ENCODE measurements at regions not wholly inside any gene's neighbourhood (a gene's known extent, or its start where the extent isn't known, plus 50 kb on each side); places are given as distances from the start of the nearest gene placed in this dataset.
"Not testable (repeated sequence)": the region's sequence is repeated elsewhere in the genome, so short reads cannot be mapped to it uniquely, and the experiment has no call there.

DNA sequence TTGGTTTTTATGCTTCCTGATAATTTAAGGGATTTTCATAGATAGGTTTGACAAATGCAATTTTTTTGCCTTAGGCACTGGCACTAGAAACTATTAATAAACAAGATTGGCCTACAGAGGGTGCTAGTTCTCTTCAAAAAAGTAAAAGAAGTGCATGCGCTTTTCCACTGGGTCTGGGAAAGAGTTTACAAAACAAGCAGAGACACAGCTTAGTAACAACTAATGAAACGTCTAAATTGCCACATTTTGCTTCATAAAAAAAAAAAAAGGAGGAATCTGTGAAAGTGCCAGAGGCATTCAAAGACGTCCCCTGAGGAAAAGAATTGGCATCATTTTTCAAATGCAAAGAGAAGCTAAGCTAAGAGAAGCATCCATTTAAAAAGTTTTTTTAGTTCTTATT is 58.3 kb upstream of the EEA1 start:
- peak; percentile 79 for DNase-seq

DNA sequence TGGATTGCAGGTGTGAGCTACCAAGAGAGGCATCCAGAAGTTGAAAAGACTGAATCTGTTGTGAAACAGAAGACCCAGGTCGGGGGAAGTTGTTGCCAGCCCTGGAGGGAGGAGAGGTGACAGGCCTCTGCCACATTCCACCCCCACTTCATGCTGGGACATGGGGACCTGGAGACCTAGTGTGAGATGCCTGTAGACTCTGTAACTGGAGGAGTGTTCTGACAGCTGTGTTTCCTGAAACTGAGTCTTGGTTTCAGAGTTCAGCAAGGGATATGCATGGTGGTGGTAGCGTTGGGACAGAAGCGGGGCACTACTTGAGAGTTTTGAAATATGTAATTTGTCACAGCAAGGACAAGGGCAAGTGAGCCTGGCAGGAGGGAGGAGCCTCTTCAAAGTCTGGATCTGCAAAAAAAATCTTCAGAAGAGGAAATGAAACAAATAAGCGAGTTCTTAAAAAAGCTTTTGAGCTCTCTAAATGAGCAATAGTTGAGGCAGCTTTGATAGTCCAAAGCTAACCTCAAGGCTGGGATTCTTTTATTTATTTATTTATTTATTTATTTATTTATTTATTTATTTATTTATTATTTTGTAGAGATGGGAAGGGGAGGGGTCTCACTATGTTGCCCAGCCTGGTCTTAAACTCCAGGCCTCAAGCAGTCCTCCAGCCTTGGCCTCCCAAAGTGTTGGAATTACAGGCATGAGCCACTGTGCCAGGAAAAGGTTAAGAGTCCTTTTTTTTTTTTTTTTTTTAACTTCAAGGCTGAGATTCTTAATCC is 58.9 kb upstream of the EEA1 start:
- DNase-seq, result no peak

DNA sequence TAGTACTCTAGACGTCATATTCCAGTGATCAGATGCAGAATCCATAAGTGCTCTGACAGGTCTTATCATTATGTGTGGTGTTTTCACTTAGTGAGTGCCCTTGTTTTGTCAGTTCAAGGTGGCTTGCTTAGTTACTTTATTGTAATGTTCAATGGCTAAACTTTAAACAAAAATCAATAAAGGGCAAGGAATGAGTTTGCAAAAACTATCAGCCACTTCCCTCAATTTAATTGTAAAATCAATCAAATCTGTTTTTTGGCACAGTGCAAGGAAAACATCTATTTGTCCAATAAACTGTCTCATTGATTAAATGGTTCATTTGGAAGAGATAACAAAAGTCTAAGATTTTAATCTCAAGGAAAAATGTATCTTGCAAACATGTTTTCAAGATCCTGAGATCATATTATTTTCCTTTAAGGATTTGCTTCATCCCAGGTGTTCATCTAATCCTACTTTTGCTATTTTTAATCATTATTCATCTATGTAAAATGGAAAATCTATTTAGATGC is 59.6 kb upstream of the EEA1 start:
- DNase-seq, result no peak

DNA sequence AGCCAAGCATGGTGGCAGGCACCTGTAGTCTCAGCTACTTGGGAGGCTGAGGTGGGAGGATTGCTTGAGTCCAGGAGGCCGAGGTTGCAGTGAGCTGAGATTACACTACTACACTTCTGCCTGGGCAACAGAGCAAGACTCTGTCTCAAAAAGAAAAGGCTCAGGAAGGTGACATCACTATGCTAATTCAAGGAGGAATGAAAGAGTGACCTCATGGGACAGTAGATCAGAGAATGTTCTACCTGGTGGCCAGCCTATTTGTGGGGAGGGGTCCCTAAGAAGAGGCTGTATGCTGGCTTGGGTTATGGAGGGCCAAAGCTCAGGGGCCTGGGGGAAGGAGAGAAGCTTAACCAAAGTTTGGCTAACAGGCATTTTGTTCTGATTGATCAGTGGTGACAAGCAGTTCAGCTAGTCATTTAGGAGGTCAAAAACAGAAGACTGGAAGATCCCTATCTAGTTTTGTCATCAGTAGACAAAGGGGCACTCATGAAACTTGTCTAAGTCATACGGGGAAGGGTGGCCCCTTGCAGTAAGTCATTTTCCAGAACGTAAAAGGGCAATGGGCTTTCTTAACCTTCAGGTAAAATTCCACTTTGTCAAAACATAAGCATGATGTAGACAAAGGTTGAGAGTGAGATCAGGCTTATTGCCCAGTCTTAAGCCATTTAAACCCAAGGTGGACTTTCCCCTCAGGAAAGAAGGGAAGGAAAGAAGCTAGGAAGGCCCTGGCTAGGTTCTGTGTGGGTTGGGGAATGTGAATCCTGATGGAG is 60.8 kb upstream of the EEA1 start:
- DNase-seq, result no peak

DNA sequence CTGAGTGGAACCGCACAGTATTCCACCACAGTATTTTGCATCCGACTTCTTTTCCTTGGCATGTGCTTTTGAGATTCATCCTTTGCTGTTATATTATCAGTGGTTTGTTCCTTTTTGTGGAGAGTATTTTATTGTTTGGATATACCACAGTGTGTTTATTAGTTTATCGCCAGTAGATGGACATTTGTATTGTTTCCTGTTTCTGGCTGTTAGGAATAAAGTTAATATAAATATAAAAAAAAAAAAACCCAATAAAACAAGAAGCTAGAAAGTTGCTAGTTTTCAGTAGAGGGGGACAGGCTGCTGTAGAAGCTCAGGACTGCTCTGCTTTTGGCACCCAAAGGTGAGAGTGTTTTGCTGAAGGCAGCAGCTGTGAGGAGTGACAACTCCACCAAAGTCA is 62.0 kb upstream of the EEA1 start:
- DNase-seq, result no peak

DNA sequence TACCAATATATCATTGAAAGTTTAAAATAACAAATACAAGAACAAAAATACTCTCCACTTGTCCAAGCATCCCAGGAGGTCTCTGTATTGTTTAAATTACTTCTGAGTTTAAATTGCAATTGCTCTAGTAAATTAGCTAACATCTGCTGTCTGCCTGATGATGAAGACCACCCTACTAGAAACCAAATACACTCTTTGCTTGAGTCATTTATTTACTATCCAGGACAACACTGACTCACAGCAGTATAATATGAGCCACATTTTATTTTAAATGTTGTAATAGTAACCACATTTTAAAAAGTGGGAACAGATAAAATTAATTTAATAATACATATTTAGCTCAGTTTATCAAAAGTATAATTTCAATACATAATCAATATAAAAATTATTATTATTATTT is 62.9 kb upstream of the EEA1 start:
- DNase-seq, result no peak

DNA sequence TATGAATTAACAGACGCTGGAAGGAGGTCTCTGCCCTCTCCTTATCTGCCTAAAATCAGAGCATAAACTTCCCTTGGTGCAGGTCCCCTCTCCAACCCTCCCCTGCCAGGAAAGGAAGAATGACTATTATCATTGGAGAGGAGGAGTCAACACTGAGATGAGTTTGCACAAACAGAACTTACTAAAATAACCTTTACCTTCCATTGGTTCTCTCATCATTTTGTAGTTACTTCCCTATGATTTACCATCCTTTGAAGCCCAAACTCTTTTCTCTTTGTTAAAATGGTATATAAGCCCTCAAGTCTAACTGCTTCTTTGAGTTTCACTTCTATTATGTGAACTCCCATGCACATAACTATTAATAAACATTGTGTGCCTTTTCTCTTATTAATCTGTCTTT is 64.2 kb upstream of the EEA1 start:
- no peak for DNase-seq

DNA sequence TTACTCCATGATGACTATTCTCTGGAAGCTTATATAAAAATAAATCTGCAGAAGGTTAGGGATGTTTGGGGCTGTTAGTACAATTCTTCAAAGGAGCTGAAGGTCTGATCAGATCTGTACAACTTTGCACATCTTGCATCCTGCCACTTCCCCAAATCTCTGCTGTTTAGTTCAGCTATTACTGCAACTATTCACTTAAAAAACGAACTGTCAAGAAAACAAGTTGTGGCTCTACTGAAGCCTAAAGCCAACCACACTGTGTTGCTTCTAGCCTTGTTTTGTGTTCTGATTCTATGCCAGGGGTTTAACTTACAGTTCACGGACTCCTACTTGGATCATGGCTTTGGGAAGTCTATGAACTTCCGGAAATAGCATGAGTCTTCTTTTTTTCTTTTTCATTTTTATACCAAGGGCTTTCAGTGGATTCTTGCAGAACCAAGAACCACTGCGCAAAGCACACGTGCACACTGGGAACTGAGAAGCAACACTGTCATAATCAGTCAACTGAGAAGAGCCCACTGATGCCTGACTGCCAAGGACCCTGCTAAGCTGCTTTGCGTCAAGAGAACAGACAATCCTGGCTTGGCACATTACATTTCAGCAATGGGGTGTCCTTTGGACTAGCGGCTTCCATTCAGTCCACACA is 66.3 kb upstream of the EEA1 start:
- DNase-seq, result no peak

DNA sequence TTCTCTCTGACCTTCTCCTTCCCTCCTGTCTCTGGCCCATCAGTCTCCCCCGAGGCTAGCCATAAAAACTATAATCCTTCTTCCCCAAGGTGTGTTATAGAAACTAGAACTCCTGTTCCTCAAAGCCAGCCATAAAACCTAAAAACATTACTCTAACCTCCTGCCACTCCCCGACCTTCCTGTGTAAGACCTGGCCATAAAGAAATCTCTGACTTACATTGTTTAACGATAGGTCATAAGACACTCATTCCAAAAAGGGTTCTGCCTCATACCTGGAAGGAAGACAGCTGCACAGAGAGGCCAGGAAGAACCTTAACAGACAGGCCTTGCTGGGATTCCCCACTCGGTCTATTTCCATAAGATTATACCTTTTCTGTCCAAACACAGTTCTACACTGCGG is 70.9 kb upstream of the EEA1 start:
- DNase-seq, result no peak

DNA sequence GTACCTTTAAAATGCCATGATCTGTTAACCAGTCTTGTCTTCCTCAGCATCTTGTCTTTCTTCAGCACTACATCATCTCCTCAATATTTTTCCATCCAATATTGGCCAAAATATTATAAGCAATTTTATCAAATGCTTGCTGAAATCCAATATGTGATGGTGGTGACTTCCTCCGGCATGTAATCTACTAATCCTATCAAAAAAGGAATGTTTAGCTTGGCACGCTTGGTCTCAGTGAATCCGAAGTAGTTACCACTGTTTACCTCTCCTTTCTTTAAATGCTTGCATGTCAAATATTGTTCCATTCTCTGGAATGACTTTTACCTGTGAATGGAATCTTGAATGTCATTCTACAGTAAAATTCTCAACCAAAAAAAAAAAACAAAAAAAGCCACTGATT is 72.3 kb upstream of the EEA1 start:
- no peak for DNase-seq

DNA sequence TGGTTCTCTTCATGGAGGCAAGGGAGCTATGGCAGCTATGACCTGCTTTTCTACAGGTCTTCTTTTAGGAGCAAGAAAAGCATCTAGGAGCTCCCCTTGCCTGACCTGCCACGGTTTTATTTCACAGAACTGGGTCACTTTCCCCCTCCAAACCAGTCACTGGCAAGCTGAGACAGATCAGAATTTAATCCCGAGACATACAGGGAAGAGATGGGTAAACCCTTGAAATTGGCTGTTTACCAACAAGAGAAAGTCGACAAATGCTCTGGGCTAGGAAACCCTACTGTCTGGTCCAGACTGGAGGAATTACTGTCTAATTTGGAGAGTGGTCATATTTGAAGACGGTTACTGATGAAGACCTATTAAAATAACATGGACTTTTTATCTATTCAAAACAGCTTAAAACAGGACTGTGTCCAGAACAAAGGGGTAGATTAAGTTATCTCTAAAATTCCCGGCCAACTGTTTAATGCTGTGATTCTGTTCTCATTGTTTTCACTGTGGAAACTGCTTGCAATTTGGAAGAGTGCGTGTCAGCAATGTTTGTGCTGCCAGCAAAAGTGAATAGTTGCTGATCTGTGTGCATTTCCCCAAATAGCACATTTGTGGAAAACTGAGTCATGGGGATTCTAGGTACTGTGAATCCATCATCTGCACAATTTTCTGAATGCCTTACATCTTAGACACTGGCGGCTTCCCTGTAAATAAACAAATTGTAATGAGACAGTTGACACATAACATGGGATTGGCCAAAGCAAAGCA is 73.4 kb upstream of the EEA1 start:
- peak; percentile 59 for DNase-seq

DNA sequence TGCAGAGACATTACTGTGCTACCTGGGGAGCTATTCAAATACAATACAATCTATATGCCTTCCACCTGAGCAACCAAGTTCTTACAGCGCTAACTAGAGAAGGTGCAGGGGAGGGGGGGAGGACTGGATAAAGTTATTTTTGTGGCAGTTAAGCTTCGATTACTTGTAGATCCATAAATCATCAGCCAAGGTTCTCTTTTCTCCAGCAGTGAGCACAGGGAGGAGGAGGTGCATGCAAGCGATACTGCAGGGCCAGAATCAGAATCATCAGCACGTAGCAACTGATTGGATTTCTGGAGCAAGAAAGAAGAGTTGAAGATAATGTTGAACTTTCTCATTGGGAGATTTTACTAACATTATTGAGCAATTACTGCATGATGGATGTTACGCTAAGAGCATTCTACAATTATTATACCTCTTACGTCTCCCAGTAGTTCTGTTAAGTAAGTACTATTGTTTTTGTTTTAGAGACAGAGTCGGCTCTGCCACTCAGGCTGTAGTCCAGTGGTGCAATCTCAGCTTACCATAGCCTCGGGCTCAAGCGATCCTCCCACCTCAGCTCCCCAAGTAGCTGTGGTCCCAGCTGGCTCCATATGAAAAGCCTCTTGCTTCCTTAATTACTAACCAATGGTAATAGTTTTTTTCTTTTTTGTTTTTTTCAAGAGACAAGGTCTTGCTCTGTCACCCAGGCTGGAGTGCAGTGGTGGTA is 74.6 kb upstream of the EEA1 start:
- no peak for DNase-seq

DNA sequence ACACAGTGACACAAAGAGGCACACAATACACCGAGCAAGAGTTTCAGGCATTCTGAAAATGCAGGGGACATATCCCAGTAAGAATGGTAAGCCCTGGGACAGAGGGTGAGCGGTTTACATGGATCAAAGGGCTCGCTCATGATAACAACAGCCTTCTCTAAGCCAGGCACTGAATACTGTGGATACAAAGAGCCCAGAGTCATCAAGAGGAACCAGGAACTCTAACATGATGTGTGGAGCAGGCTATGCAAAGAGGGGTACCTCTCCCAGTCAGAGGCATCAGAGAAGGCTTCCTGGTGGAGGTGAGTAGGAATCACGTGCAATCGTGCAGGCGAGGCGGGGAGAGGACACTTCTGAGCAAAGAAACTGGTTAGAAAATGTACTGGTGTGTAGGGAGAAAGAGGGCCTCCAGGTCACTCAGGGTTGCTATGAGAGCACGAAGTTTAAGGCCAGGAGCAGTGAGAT is 76.9 kb upstream of the EEA1 start:
- DNase-seq, result no peak

DNA sequence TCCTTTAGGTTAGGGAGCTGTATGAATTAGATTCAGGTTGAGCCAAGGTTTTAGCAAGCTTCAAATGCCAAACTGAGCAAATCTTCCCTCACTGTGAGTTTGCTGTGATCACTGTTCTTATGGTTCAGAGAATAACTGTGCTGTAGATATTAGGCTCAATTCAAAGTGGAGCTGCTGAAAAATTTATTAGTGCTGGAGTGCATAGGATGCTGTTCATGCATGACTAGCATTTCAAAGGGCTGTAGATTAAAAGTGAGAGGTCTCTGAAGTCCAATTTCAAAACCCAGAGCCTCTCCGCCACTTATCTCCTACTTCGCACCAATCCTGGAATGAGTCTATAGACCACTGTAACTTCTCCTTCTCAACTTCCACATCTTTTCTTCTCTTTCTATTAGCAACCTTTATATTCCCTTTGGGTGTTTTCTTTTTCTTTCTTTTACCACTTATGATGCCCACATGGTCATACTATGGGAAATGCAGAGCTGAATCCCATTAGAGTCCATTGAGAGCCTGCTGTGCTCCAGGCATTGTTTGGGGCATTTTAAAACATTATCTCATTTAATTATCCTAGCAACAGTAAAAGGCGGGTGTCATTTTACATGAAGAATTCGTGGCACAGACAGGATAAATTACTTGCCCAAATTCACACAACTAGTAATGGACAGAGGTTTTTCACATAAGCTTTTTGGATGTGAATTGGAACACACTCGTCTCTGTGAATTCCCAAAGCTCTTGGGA is 77.5 kb upstream of the EEA1 start:
- no peak for DNase-seq

DNA sequence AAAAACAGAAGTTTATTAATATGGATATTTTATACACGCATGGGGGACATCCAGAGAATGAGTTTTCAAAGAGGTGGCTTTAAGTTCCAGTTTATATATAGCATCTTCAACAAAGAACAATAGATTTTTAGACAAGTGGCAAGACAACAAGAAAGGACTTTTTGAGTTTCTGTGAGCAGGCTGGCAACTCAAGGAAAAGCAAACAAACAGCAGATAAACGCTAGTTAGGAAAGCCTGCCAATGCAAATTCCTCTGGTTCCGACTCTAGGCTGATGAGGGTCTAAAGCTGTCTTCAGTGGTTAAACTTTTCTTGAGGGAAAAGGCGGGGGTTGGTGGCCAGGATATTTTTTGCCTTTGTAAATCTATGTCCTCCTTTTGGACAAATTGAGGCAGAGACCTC is 78.4 kb upstream of the EEA1 start:
- no peak for DNase-seq

DNA sequence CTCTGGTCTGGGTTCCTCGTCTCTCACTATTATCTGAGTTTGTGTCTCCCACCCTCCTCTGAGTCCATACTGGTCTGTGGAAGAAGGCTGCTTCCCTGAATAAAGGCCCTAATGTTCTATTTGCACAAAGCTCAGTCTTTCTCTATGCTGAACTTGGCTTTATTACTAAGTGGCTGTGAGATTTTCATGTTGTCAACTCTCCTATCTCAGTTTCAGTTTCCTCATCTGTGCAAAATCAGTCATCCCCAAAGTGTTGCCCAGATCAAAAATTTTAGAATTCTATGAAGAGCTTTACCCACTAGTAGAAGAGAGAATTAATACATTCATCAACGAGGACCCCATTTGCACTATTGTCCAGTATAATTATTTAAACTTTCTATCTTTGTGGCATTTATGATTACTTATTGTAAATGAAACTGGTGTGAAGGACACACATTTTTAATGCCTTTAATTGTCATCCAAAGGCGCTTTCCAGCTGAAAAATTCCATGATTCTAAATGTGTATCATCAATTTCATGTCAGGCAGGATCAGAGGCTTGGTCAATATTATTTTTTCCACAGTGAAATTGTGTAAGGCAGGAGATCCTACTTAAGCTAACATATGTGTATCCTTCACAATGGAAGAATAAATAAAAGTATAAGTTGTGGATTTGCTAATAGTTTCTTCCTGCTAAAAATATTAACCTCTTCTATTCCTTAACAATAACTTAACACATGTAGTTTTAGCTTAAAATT is 79.1 kb upstream of the EEA1 start:
- no peak for DNase-seq

DNA sequence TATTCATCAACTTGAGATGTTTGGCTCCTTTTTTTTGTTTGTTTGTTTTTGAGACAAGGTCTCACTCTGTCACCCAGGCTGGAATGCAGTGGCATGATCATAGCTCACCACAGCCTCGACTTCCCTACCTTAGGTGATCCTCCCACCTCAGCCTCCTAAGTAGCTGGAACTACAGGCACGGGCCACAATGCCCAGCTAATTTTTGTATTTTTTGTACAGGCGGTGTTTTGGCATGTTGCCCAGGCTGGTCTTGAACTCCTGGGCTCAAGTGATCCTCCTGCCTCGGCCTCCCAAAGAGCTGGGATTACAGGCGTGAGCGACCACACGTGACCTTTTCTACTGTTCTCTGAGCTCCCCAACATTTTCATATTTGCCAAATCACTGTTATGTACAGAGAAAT is 79.8 kb upstream of the EEA1 start:
- DNase-seq, result not testable (repeated sequence)

DNA sequence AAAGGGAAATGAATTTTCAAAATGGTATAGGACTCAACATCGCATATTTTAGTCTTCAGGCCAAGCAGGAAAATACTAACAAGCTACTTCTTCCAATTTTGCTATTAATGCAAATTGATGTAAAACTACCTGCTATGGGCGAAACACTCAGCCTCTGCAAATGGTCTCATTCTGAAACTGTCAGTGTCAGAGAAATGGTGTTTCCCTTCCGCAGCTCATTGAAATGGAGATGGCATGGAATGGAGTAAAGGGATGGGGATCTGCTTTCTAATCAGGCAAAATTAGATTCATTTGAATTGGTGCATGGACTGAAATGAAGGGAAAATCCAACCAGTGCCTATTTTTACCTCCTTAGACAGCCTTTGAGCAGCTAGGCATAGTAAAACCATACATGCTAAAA is 80.4 kb upstream of the EEA1 start:
- DNase-seq, result no peak

DNA sequence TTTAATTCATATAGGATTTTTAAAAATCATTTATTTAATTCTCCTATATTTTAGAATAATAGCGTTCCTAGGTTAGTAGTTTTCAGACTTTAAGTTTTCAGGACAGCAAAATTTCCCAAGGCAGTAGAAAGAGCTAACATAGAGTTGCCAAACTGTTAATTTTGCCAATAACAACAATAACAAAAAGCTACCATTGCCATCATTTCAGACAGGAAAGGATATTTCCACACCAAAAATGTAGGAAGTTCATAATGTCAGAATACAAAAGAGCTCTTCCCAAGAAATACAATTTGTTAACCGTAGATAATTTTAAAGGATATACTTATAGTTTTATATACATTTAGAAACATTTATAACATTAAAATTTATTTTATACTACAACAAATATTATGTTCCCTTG is 81.4 kb upstream of the EEA1 start:
- DNase-seq, result no peak

DNA sequence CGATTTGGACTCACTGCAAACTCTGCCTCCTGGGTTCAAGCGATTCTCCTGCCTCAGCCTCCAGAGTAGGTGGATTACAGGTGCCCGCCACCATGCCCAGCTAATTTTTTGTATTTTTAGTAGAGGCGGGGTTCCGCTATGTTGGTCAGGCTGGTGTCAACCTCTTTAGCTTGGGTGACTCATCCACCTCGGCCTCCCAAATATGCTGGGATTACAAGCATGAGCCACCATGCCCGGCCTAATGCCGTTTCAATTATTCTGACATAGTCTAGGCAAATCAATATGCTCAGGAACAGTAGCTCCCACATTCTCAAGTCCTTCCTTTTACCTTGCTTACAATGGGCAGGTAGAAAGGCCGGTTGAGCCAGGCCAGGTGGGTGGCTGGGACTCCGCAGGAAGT is 82.0 kb upstream of the EEA1 start:
- no peak for DNase-seq

Data from muscle of arm (tissue), 1 donor.